ENCODE measurements at regions not wholly inside any gene's neighbourhood (a gene's known extent, or its start where the extent isn't known, plus 50 kb on each side); places are given as distances from the start of the nearest gene placed in this dataset.

DNA sequence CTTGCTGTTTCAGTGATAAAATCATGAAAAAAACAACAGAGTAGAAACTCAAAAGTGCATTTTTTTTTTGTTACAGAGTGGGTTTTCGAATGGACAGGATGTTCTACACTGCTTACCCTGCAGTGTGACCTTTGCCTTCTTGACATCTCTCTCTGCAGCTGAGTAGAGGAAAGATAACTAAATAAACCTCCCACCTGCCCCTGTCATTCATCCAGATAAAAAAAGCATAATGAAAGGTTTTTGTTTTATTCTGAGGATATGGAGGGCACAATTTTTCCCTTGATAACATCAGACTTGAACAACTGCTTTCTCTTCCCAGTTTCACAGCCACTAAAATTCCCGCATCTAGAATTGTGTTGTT lies 193.6 kb upstream of the FOXQ1 start:
- TF ChIP-seq, protein P1, sequence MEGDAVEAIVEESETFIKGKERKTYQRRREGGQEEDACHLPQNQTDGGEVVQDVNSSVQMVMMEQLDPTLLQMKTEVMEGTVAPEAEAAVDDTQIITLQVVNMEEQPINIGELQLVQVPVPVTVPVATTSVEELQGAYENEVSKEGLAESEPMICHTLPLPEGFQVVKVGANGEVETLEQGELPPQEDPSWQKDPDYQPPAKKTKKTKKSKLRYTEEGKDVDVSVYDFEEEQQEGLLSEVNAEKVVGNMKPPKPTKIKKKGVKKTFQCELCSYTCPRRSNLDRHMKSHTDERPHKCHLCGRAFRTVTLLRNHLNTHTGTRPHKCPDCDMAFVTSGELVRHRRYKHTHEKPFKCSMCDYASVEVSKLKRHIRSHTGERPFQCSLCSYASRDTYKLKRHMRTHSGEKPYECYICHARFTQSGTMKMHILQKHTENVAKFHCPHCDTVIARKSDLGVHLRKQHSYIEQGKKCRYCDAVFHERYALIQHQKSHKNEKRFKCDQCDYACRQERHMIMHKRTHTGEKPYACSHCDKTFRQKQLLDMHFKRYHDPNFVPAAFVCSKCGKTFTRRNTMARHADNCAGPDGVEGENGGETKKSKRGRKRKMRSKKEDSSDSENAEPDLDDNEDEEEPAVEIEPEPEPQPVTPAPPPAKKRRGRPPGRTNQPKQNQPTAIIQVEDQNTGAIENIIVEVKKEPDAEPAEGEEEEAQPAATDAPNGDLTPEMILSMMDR (IDR thresholded peaks at IDR 0.05; ENCODE audit: poor library complexity), result no peak
- TF ChIP-seq EZH2 (IDR thresholded peaks at IDR 0.05; ENCODE audit: borderline replicate concordance), result no peak

Measured in hepatocyte (in vitro differentiated cells).